Loucy (cell line): ENCODE measurements at regions not wholly inside any gene's neighbourhood (a gene's known extent, or its start where the extent isn't known, plus 50 kb on each side); places are given as distances from the start of the nearest gene placed in this dataset.

Experiments
- CTCF ChIP-seq: fragments of 200-600 bp; sonication (generic); conservative IDR thresholded peaks from 2 replicates; pipeline ENCODE4 v1.5.1; 2014; ENCODE audit warnings: mild to moderate bottlenecking, antibody characterized with exemption, low read length
- EZH2phosphoT487 ChIP-seq: fragments of 200-600 bp; IDR thresholded peaks from 2 replicates; pipeline ENCODE4 v1.6.1; 2018; ENCODE audit warnings: antibody characterized with exemption, mild to moderate bottlenecking, moderate library complexity, borderline replicate concordance

GRCh38 chr6:159483259-159483658, 209.8 kb downstream of the SOD2 start:
- no peak for TF ChIP-seq CTCF
- TF ChIP-seq EZH2phosphoT487: no peak
